Activated naive CD8-positive, alpha-beta T cell treated with anti-CD3 and anti-CD28 coated beads for 36 hours (primary cell): ENCODE measurements at regions not wholly inside any gene's neighbourhood (a gene's known extent, or its start where the extent isn't known, plus 50 kb on each side); places are given as distances from the start of the nearest gene placed in this dataset.

ENCODE experiments used
- DNase-seq: peaks from one replicate; pipeline ENCODE4 v3.0.0; 2021
- H3K27ac Mint-ChIP-seq: one replicate; pipeline ENCODE4 v1.8.0; 2022; ENCODE audit warnings: mild to moderate bottlenecking, moderate library complexity, mixed read lengths
- H3K27me3 Mint-ChIP-seq: one replicate; pipeline ENCODE4 v1.8.0; 2022; ENCODE audit warnings: mild to moderate bottlenecking, mixed read lengths
- H3K36me3 Mint-ChIP-seq: one replicate; pipeline ENCODE4 v1.8.0; 2021; ENCODE audit warnings: mild to moderate bottlenecking, mixed read lengths
- H3K4me1 Mint-ChIP-seq: one replicate; pipeline ENCODE4 v1.8.0; 2021; ENCODE audit warnings: mixed read lengths
- H3K4me3 Mint-ChIP-seq: one replicate; pipeline ENCODE4 v1.8.0; 2022; ENCODE audit warnings: mild to moderate bottlenecking, moderate library complexity, mixed read lengths
- H3K9me3 Mint-ChIP-seq: one replicate; pipeline ENCODE4 v1.8.0; 2022; ENCODE audit warnings: mixed read lengths

DNA sequence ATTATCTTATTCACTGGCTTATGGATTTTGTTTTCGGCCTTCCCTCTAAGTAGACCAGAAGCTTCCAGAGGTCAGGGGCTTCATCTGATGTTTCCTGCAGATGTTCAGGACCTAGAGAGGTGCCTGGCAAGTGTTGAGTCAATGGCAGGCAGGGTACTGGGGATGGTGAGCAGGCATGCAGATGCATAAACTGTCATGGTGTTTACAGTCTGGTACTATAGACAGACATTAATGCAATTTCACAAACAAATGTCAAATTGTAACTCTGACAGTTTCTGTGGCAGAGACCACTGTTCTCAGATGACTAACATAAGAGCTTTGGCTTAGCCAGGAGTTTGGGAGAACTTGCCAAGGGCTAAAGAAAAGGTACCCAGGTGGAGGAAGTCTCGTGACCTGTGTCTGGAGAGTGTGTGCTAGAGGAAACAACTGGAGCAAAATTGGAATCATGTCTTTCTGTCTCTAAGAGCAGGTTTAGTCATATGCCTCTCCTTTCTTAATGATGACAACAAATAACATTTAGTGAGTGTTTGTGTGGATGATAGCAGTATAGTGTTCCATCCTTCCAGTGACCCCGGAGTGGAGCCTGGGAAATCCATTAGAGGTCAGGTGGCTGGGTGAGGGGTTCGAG lies 53.7 kb upstream of the TRAK1 start:
- no peaks in the 10 kb centered on the region for H3K27me3 Mint-ChIP-seq
- no peak overlapping the region for H3K27ac Mint-ChIP-seq
- H3K9me3 Mint-ChIP-seq, result no peaks in the 10 kb centered on the region
- no peak for DNase-seq
- peaks cover 11% of the 10 kb centered on the region for H3K4me1 Mint-ChIP-seq
- H3K4me3 Mint-ChIP-seq, result no peak overlapping the region
- H3K36me3 Mint-ChIP-seq, result peaks cover 12% of the 10 kb centered on the region

DNA sequence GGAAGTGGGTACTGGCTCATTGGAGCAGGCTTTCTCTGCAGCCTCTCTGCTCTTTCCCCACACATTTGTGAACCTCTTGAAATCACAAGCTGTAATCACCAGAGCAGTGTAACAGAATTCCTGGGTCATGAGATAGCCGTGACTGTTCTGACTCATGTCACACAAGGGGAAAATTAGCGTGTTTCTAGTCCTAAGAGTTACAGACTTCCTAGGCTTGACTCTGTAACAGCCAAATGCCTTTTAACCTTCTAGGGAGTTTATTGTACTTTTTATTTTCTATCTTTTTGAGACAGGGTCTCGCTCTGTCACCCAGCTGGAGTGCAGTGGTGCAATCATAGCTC lies 54.7 kb upstream of the TRAK1 start:
- peaks cover 13% of the 10 kb centered on the region for H3K4me1 Mint-ChIP-seq
- H3K4me3 Mint-ChIP-seq, result no peak overlapping the region
- H3K36me3 Mint-ChIP-seq, result peaks cover 12% of the 10 kb centered on the region
- H3K9me3 Mint-ChIP-seq, result no peaks in the 10 kb centered on the region
- H3K27me3 Mint-ChIP-seq, result no peaks in the 10 kb centered on the region
- no peak for DNase-seq
- peak overlapping the region; percentile 25 for H3K27ac Mint-ChIP-seq

DNA sequence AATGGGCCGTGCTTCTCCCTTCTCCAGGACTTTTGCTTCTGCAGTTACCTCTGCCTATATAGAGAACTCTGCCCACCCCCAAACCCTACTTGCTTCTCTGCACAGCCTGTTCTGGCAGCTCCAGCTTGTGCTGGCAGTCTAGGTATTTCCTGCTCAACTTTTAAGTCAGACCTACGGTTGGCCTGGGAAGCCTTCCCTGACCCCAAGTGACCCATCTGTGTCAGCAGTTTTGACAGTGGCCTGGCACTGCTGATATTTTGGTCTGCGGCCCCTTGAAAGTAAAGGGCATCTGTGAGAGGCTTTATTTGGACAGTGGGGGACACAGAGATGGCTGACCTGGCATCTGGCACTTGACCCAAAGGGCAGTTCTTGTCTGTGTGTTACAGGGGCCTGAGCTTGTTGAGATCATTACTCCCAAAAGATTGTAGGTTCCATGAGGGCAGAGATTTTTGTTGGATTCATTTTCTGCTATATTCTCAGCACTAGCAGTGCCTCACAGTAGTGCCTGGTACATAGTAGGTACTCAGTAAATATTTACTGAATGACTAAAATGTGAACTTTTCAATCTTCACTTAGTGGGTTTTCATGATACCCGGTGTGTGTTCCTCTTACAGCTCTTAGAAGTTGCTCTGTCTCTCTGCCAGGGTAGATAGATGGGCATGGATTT lies 55.2 kb upstream of the TRAK1 start:
- Mint-ChIP-seq H3K27ac (peak overlapping the region; percentile 25), H3K4me3 (no peak overlapping the region), H3K9me3 (no peaks in the 10 kb centered on the region), H3K4me1 (peaks cover 14% of the 10 kb centered on the region), H3K36me3 (peaks cover 11% of the 10 kb centered on the region), H3K27me3 (no peaks in the 10 kb centered on the region)
- DNase-seq, result no peak

DNA sequence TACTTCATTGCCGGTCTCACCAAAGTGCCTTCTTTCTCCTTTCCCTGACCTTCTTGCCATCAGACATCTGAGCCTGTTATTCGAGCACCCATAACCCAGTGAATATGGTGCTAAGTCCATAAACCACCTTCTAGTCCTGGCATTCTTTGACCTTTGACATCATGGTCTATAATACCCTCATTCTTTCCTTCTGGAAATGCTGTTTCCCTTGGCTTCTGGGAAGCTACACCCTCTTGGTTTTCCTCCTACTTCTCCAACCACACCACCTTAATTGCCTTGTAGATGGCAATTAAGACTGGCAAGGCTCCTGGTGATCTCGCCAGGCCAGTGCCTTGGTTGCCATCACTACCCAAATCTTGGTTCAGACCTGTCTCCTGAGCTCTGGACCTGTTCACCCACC lies 56.1 kb upstream of the TRAK1 start:
- DNase-seq, result no peak
- no peak overlapping the region for H3K27ac Mint-ChIP-seq
- H3K9me3 Mint-ChIP-seq, result no peaks in the 10 kb centered on the region
- no peak overlapping the region for H3K4me3 Mint-ChIP-seq
- H3K4me1 Mint-ChIP-seq, result peaks cover 14% of the 10 kb centered on the region
- H3K27me3 Mint-ChIP-seq, result no peaks in the 10 kb centered on the region
- peaks cover 11% of the 10 kb centered on the region for H3K36me3 Mint-ChIP-seq

DNA sequence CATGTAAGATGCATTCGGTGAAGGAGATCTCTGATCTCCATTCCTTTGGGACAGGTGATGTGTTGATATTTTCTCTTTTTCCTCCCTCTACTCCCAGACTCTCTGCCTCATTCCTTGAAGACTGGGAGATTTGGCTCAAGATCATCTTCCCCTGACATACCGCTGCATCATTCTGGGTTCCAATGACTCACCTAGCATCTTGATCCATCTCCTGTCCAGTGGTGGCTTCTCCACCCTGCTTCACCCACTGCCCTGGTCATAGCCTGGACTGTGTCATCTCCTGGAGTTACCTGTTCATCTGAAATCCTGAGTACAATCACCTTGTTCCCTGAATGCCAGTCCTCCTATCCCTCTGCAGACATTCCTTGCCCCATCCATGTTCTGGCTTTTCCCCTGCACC lies 57.4 kb upstream of the TRAK1 start:
- no peak overlapping the region for H3K4me3 Mint-ChIP-seq
- DNase-seq, result no peak
- no peak overlapping the region for H3K27ac Mint-ChIP-seq
- H3K4me1 Mint-ChIP-seq, result peaks cover 16% of the 10 kb centered on the region
- peaks cover 11% of the 10 kb centered on the region for H3K36me3 Mint-ChIP-seq
- no peaks in the 10 kb centered on the region for H3K9me3 Mint-ChIP-seq
- H3K27me3 Mint-ChIP-seq, result no peaks in the 10 kb centered on the region

DNA sequence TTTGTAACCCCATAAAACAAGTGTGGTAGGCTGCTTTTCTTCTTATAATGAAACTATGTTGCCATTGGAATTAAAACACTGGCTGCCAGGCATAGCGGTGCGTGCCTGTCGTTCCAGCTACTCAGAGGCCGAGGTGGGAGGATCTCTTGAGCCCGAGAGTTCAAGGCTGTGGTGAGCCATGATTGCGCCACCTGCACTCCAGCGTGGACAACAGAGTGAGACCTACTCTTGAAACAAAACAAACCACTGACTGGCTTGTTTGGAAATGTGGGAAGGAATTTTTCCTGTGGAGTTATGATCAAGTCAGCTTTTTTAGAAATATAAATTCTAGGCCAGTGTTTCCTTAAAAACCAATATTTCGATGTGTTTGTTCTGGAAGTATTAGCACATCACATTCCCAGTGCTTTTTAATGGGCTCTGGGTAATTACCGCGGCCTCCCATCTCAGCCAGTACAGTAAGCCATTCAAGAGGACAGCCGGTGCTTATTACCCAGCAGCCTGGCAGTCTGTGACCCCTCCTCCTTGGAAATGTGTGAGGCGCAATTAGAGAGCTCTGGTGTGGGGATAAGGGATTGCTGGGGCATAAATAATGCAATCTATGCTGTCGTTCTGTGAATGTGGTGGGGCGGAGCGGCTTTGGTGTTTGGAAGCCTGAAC lies 58.3 kb upstream of the TRAK1 start:
- Mint-ChIP-seq H3K4me1 (peaks cover 20% of the 10 kb centered on the region), H3K4me3 (no peak overlapping the region), H3K36me3 (peaks cover 17% of the 10 kb centered on the region), H3K9me3 (peaks cover 4% of the 10 kb centered on the region), H3K27me3 (no peaks in the 10 kb centered on the region), H3K27ac (no peak overlapping the region)
- DNase-seq, result no peak

DNA sequence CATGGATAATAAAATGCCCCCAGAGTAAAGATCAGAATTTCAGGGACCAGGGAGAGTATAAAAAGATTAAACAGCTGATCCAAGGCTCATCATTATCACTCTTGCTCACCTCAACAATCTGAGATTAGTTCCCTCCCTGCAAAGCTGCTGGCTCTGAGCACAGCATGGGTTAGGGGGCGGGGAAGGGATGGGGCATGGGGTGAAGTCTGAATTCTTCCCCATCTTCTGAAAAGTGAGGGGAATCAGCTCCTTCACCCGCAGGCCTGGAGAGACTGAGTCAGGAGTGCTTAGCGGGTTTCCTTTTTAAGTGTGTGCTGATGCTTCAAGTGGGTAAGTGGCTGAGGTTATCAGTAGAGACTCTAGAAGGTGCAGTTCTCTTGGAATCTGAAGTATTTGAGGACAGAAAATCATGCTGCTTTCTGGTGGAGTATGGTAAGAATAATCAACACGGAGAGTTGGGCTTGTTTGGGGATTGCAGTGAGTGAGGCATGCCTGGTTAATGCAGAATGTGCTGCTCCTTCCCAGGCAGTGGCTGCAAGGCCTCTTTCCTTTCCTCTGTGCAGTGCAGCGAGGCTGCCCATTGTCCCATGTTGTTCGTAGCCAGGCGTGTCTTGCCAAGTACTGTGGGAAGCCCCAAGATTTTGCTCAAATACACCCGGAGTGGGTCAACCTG lies 59.2 kb upstream of the TRAK1 start:
- H3K27me3 Mint-ChIP-seq, result no peaks in the 10 kb centered on the region
- H3K27ac Mint-ChIP-seq, result no peak overlapping the region
- peaks cover 4% of the 10 kb centered on the region for H3K9me3 Mint-ChIP-seq
- peaks cover 17% of the 10 kb centered on the region for H3K36me3 Mint-ChIP-seq
- H3K4me1 Mint-ChIP-seq, result peaks cover 13% of the 10 kb centered on the region
- DNase-seq, result no peak
- no peak overlapping the region for H3K4me3 Mint-ChIP-seq

DNA sequence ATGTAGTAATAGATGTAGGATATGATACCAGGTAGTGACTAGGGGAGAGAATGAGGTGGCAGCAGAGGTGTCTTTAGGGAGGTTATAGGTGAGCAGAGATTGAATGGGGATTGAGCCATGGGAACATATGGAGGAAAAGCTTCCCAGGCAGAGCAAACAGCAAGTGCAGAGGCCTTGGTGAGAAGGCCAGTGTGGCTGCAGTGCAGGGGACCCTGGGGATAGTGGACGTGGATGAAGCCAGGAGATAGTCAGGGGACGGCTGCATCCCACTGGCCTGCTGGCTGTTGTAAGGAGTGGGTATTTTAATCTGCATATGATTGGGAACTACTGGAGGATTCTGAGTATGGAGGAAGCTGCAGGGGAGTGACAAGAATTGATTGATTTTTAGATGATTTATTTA lies 62.7 kb upstream of the TRAK1 start:
- H3K27ac Mint-ChIP-seq, result peak overlapping the region; percentile 26
- peaks cover 6% of the 10 kb centered on the region for H3K36me3 Mint-ChIP-seq
- peaks cover 33% of the 10 kb centered on the region for H3K4me1 Mint-ChIP-seq
- H3K9me3 Mint-ChIP-seq, result peaks cover 4% of the 10 kb centered on the region
- DNase-seq, result no peak
- H3K4me3 Mint-ChIP-seq, result no peak overlapping the region
- no peaks in the 10 kb centered on the region for H3K27me3 Mint-ChIP-seq

DNA sequence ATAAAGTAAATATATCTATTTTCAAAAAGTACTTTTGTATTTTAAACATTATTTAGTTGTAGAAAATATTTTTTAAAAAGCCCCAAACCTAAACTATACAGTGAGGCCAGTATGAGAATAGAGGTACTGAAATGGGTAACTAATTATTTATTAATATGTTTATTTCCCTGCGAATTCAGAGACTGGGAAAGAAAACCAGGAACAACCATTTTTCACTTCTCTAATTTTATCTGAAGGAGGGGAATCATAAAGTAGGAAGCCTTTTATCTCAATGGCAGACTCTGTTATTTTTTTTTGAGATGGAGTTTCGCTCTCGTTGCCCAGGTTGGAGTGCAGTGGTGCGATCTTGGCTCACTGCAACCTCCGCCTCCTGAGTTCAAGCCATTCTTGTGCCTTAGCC lies 63.6 kb upstream of the TRAK1 start:
- H3K9me3 Mint-ChIP-seq, result peaks cover 4% of the 10 kb centered on the region
- peaks cover 39% of the 10 kb centered on the region for H3K4me1 Mint-ChIP-seq
- H3K27ac Mint-ChIP-seq, result no peak overlapping the region
- H3K36me3 Mint-ChIP-seq, result peaks cover 7% of the 10 kb centered on the region
- no peak for DNase-seq
- no peak overlapping the region for H3K4me3 Mint-ChIP-seq
- no peaks in the 10 kb centered on the region for H3K27me3 Mint-ChIP-seq

DNA sequence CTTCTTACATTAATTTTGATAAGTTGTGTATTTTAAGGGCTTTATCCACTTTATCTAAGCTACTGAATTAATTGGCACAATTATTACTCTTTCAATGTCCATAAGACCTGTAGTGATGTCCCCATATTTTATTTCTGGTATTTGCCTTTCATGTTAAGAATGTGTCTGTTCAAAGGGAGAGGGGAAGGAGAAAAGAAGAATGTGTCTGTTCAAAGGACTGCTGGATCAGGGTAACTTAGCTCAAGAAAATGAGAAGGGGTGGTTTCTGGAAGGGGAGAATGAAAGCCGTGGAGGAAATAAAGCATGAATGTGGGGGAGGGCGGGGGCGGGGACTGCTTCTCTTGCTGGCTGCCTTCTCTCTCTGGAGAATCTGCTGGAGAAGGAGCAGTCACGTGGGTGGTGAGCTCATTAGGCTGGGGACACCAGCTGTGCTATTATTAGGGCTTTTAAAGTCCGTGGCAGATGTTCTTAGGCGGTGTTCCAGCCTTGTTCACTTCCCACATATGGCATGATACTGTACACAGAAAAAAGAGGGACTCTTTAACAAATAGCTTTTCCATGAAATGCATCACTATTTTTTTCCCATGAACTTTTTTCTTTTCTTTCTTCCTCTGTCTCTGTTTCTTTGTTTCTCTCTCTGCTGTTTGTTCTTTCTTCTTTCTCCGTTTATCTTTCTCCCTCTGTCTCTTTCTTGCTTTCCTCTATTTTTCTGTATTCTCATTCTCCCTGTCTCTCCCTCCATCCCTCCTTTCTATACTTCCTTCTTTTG lies 63.7 kb upstream of the ULK4 start:
- Mint-ChIP-seq H3K9me3 (peaks cover 4% of the 10 kb centered on the region), H3K27ac (peak overlapping the region; percentile 10), H3K36me3 (peaks cover 7% of the 10 kb centered on the region), H3K4me3 (no peak overlapping the region), H3K4me1 (peaks cover 48% of the 10 kb centered on the region), H3K27me3 (no peaks in the 10 kb centered on the region)
- no peak for DNase-seq

DNA sequence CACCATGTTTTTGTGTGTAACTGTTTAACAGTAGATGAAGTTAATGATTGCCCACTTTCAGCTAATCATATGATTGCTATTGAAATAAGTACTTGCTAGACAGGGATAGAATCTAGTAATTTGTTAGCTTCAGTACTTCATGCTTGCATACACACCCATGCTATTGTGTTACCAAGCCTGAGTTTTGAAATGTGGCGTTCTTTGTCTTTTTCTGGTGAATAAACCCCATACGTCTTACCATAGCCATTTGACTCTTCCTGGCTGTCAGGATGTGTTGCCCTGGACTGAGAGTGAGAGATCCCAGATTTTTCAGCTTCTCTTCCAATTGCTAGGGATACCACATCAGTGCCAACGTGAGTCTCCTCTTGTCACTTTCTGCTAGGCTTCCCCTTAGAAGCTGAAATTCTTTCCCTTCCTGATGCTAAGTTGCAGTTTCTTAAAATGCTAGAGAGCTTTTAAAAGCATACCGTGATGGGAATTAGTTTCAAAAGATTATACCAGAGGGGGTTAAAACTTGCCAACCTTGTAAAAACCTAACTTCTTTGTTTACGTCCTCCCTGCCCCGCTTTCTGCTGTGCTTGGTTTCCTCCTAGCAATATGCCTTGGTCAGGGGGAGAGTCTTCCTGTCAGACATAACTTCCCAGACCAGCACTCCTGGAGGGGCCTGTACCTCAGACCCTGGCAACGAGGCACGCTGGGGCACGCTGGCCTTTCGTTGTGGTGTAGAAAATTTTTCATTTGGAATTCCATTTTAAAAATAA lies 62.9 kb upstream of the ULK4 start:
- Mint-ChIP-seq H3K36me3 (peaks cover 9% of the 10 kb centered on the region), H3K4me1 (peaks cover 54% of the 10 kb centered on the region), H3K9me3 (peaks cover 4% of the 10 kb centered on the region), H3K4me3 (no peak overlapping the region), H3K27ac (no peak overlapping the region), H3K27me3 (no peaks in the 10 kb centered on the region)
- DNase-seq, result no peak

DNA sequence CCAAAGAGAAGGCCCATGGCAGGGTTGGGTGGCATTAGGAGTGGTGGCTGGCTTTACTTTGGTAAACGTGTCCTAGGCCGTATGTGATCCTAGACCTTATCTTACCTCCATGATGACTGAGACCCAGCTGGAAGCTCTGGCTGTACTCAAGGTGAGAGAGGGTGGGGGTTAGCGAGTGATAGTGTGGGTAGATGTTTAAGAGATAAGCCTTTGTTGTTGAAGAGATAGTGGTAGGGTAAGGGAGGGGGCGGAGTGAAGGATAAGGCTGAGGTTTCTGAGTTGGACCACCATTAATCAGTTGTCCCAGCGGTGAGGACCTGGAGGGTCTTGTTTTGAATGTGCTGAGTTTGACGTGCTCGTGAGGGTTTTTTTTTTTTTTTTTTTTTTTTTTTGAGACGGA lies 61.5 kb upstream of the ULK4 start:
- H3K4me3 Mint-ChIP-seq, result peak overlapping the region; percentile 0
- H3K36me3 Mint-ChIP-seq, result peaks cover 7% of the 10 kb centered on the region
- H3K9me3 Mint-ChIP-seq, result peaks cover 2% of the 10 kb centered on the region
- no peaks in the 10 kb centered on the region for H3K27me3 Mint-ChIP-seq
- H3K27ac Mint-ChIP-seq, result peak overlapping the region; percentile 39
- DNase-seq, result peak; percentile 19
- peaks cover 61% of the 10 kb centered on the region for H3K4me1 Mint-ChIP-seq

DNA sequence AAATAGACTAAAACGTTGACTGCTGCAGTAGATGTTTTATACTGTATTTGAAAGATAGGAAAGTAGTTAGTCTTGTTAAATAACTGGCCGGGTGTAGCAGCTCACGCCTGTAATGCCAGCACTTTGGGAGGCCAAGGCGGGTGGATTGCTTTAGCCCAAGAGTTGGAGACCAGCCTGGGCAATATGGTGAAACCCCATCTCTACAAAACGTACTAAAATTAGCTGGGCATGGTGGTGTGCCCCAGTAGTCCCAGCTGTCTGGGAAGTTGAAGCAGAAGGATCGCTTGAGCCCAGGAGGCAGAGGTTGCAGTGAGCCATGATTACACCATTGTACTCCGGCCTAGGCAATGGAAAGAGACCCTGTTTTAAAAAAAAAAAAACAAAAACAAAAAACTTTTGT lies 60.5 kb upstream of the ULK4 start:
- Mint-ChIP-seq H3K9me3 (no peaks in the 10 kb centered on the region), H3K4me1 (peaks cover 59% of the 10 kb centered on the region), H3K27me3 (no peaks in the 10 kb centered on the region), H3K4me3 (no peak overlapping the region), H3K36me3 (peaks cover 4% of the 10 kb centered on the region), H3K27ac (no peak overlapping the region)
- no peak for DNase-seq

DNA sequence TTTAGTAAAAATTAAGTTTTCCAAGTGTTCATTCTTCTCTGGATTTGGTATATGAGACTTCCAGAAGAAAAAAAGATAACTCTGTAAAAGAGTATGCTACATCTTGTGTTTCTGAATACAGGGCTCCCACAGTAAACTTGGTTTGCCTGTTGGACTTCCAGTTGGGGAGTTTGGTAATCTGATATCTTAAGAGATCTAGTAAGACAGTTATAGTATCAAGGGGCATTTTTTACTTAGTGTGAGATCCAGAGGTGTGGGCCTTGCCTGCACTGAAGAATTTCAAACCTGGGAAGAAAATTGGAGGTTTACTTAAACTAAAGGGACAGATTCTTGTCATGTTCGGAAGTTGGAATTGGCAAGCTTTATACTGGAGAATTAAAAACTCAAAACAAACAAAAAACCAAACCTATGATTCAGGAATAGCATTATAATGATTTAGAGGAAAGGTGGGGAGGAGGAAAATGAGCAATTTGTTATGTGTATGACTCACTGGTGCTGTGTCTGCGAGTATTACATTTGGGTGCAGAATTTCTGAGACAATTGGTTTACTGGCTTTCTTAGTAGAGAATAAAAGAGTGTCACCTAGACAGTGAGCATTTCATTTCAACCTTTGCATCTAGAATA lies 58.9 kb upstream of the ULK4 start:
- Mint-ChIP-seq H3K4me3 (no peak overlapping the region), H3K9me3 (no peaks in the 10 kb centered on the region), H3K27ac (peak overlapping the region; percentile 13)

More for the DNA sequence above, 58.9 kb upstream of the ULK4 start:
- Mint-ChIP-seq H3K27me3 (no peaks in the 10 kb centered on the region), H3K36me3 (peaks cover 9% of the 10 kb centered on the region), H3K4me1 (peaks cover 64% of the 10 kb centered on the region)
- no peak for DNase-seq
